Parathyroid adenoma (tissue), 2 donors: ENCODE measurements at regions not wholly inside any gene's neighbourhood (a gene's known extent, or its start where the extent isn't known, plus 50 kb on each side); places are given as distances from the start of the nearest gene placed in this dataset.
"Not testable (repeated sequence)": the region's sequence is repeated elsewhere in the genome, so short reads cannot be mapped to it uniquely, and the experiment has no call there.

ENCODE experiments used
- H2AFZ ChIP-seq: fragments of 300-600 bp; sonication (generic); one replicate; pipeline ENCODE4 v1.7.0; 2017; ENCODE audit warnings: antibody characterized with exemption, mild to moderate bottlenecking
- H3K27ac ChIP-seq: fragments of 300-600 bp; sonication (generic); one replicate; pipeline ENCODE4 v1.7.0; 2017
- H3K27me3 ChIP-seq: fragments of 300-600 bp; sonication (generic); one replicate; pipeline ENCODE4 v1.7.0; 2017; ENCODE audit warnings: low read length; ENCODE audit not compliant: control insufficient read depth, insufficient read depth
- H3K36me3 ChIP-seq: fragments of 300-600 bp; sonication (generic); one replicate; pipeline ENCODE4 v1.7.0; 2017; ENCODE audit warnings: low read length; ENCODE audit not compliant: control insufficient read depth, insufficient read depth
- H3K4me1 ChIP-seq: fragments of 300-600 bp; sonication (generic); one replicate; pipeline ENCODE4 v1.7.0; 2017; ENCODE audit warnings: control low read depth
- H3K4me2 ChIP-seq: fragments of 300-600 bp; sonication (generic); one replicate; pipeline ENCODE4 v1.7.0; 2017; ENCODE audit warnings: low read length
- H3K4me3 ChIP-seq: fragments of 300-600 bp; sonication (generic); one replicate; pipeline ENCODE4 v1.7.0; 2017; ENCODE audit warnings: low read depth, low read length
- H3K79me2 ChIP-seq: fragments of 300-600 bp; sonication (generic); one replicate; pipeline ENCODE4 v1.7.0; 2017; ENCODE audit warnings: control low read depth
- H3K9ac ChIP-seq: fragments of 300-600 bp; sonication (generic); one replicate; pipeline ENCODE4 v1.7.0; 2017; ENCODE audit warnings: mild to moderate bottlenecking
- H3K9me3 ChIP-seq: fragments of 300-600 bp; sonication (generic); one replicate; pipeline ENCODE4 v1.7.0; 2017; ENCODE audit warnings: low read length; ENCODE audit not compliant: control insufficient read depth
- TF ChIP-seq, protein P1 (sequence below): fragments of 300-600 bp; sonication (generic); IDR thresholded peaks from one replicate; pipeline ENCODE4 v1.7.0; 2017; ENCODE audit warnings: antibody characterized with exemption, mild to moderate bottlenecking
- donor health status: primary hyperparathyroidism.

GRCh38 chr10:9056521-9056920 lies 1002.0 kb downstream of the GATA3 start:
- TF ChIP-seq, protein P1, sequence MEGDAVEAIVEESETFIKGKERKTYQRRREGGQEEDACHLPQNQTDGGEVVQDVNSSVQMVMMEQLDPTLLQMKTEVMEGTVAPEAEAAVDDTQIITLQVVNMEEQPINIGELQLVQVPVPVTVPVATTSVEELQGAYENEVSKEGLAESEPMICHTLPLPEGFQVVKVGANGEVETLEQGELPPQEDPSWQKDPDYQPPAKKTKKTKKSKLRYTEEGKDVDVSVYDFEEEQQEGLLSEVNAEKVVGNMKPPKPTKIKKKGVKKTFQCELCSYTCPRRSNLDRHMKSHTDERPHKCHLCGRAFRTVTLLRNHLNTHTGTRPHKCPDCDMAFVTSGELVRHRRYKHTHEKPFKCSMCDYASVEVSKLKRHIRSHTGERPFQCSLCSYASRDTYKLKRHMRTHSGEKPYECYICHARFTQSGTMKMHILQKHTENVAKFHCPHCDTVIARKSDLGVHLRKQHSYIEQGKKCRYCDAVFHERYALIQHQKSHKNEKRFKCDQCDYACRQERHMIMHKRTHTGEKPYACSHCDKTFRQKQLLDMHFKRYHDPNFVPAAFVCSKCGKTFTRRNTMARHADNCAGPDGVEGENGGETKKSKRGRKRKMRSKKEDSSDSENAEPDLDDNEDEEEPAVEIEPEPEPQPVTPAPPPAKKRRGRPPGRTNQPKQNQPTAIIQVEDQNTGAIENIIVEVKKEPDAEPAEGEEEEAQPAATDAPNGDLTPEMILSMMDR, result no peak
- no peak overlapping the region for H3K4me3 ChIP-seq

GRCh38 chr10:9057293-9057692 lies 1002.8 kb downstream of the GATA3 start:
- H3K4me1 ChIP-seq, H3K4me3 ChIP-seq, H3K27ac ChIP-seq, H3K36me3 ChIP-seq, H3K79me2 ChIP-seq, H3K4me2 ChIP-seq, H3K9ac ChIP-seq, H3K9me3 ChIP-seq, H2AFZ ChIP-seq, H3K27me3 ChIP-seq: not testable (repeated sequence)

More at GRCh38 chr10:9056521-9056920, 1002.0 kb downstream of the GATA3 start:
- H3K79me2 ChIP-seq, result no peaks in the 10 kb centered on the region
- no peaks in the 10 kb centered on the region for H3K27me3 ChIP-seq
- H3K4me1 ChIP-seq, result peaks cover 2% of the 10 kb centered on the region
- H2AFZ ChIP-seq, result no peak overlapping the region
- H3K9me3 ChIP-seq, result no peaks in the 10 kb centered on the region
- no peak overlapping the region for H3K9ac ChIP-seq
- no peak overlapping the region for H3K4me2 ChIP-seq
- H3K36me3 ChIP-seq, result no peaks in the 10 kb centered on the region
- no peak overlapping the region for H3K27ac ChIP-seq

GRCh38 chr10:9060314-9060713 lies 1005.8 kb downstream of the GATA3 start:
- H3K27ac ChIP-seq, result no peak overlapping the region

DNA sequence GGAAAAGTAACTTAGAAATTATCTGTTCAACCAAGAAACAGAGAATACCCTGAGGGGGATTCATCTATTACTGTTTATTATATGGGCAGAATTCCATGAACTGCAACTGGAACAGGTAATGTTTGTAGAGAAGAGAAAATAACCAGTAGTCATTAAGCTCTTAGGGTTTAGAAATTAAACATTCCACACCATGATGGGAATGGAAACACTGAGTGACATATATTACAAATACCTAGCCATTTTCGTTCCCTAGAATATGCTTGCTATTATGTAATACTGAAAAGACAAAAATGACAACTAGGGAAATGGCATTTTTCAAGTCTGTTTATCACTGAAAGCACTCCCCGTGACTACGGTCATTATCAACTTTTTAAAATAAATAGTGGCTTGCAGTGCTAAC lies 1007.4 kb downstream of the GATA3 start:
- H3K4me2 ChIP-seq, result no peak overlapping the region
- H2AFZ ChIP-seq, result no peak overlapping the region
- no peaks in the 10 kb centered on the region for H3K9me3 ChIP-seq
- H3K9ac ChIP-seq, result no peak overlapping the region
- TF ChIP-seq, protein P1, result no peak
- H3K36me3 ChIP-seq, result no peaks in the 10 kb centered on the region
- H3K27me3 ChIP-seq, result no peaks in the 10 kb centered on the region
- peaks cover 2% of the 10 kb centered on the region for H3K4me1 ChIP-seq
- no peak overlapping the region for H3K27ac ChIP-seq
- H3K79me2 ChIP-seq, result no peaks in the 10 kb centered on the region
- H3K4me3 ChIP-seq, result no peak overlapping the region

More at GRCh38 chr10:9060314-9060713, 1005.8 kb downstream of the GATA3 start:
- Histone ChIP-seq H3K4me3 (no peak overlapping the region), H2AFZ (peak overlapping the region; percentile 34), H3K9ac (no peak overlapping the region), H3K27me3 (no peaks in the 10 kb centered on the region), H3K36me3 (no peaks in the 10 kb centered on the region), H3K79me2 (no peaks in the 10 kb centered on the region), H3K9me3 (no peaks in the 10 kb centered on the region), H3K4me1 (peaks cover 2% of the 10 kb centered on the region), H3K4me2 (no peak overlapping the region)
- TF ChIP-seq, protein P1, result no peak

GRCh38 chr10:9066152-9066551 lies 1011.7 kb downstream of the GATA3 start:
- Histone ChIP-seq H3K4me2 (no peak overlapping the region), H3K79me2 (no peaks in the 10 kb centered on the region), H3K36me3 (no peaks in the 10 kb centered on the region), H3K9ac (no peak overlapping the region), H3K4me1 (no peaks in the 10 kb centered on the region), H2AFZ (no peak overlapping the region), H3K4me3 (no peak overlapping the region), H3K9me3 (no peaks in the 10 kb centered on the region), H3K27ac (no peak overlapping the region), H3K27me3 (no peaks in the 10 kb centered on the region)
- TF ChIP-seq, protein P1, result no peak
